ENCODE measurements at regions not wholly inside any gene's neighbourhood (a gene's known extent, or its start where the extent isn't known, plus 50 kb on each side); places are given as distances from the start of the nearest gene placed in this dataset.

- no peak for DNase-seq (ENCODE audit: extremely low read depth, low read depth)
Measured at GRCh38 chr12:92504594-92504981, 198.2 kb upstream of the PLEKHG7 start.

DNA sequence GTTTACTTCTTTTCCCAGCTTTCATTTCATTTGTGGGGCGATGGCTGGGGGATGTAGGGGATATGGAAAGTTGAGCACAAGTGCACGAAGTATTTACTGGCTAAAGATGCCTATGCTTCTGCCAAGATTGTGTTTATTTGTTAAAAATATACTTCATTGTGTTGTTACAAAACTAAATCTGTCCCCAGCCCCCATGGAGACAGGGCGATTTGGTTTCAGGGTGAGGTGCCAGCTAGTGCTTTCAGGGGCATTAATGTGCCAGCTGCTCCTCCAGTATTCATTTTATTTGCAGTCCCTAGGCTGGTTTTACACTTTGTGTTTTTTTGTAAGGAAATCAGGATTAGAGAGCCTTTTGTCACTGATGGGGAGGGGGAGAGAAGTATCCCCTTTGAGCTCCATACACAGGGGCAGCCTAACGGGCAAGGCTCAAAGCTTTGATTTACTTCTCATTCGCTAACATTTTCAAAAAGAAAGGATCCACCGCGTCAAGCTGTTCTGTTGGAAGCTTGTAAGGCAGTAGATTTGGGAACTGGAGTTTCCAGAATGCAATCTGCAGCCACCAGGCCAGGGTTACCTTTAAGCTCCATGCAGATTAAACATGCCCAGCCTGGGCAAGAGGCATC, 198.7 kb upstream of the PLEKHG7 start:
- DNase-seq (ENCODE audit: extremely low read depth, low read depth): no peak

DNA sequence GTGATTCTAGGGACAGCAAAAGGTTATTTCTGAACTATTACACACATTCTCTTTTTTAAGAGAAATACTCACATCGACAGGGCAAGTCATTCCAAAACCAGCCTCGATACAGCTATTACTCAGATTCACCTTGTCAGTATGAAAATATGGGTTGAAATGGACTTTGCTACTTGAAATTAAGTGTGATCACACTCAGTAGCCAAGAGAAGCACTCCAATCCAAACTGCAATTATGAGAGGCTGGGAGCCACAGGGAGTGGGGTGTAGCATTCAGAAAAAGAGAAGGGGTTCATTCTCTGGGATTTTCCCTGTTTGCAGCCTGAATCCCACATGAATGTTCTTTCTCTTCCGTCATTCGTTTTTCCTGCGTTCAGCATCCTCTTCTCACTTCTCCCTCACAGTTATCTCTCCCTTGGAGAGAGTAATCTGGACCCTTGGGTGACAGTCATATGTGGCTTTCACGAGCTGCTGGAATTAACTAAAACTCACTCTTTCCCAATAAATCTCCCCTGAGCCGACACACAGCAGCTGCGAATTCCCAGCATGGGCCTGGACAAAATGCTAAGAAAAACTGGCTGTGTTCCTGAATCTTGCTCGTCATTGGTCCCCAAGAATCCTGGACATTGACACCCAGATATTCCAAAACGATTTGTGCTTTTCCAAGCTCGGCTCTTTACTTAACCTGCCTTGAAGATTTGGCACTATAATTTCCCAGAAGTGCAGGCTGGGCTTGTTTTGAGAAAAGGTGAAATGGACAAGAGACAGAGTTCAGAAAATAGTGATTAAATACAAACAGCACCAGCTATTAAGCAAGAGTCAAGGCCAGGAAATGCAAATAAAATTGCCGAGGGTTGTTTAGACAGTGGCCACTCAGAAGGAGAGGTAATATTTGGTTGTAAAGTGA, 199.5 kb upstream of the PLEKHG7 start:
- no peak for DNase-seq (ENCODE audit: extremely low read depth, low read depth)

GRCh38 chr12:92502417-92503028, 200.3 kb upstream of the PLEKHG7 start:
- no peak for DNase-seq (ENCODE audit: extremely low read depth, low read depth)

DNA sequence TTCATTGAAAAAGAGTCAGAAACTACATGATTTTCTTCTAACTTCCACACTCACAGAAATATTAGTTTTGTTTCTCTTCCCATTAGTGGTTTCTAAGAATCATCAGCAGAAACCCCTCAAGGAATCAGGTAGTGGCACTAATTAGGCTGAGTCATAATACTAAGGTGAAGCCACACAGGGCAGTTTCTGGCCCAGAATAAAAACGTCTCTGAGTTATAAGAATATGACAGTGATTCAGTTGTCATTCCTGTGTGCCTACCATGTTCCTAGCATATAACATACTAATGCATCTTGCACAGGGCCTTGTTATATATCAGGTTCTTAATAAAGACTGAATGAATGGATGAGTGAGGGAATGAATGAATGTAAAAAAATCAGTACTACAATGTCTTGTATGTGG, 206.0 kb upstream of the PLEKHG7 start:
- DNase-seq (ENCODE audit: extremely low read depth, low read depth): no peak

GRCh38 chr12:92495108-92495507, 207.7 kb upstream of the PLEKHG7 start:
- DNase-seq (ENCODE audit: extremely low read depth, low read depth): no peak

DNA sequence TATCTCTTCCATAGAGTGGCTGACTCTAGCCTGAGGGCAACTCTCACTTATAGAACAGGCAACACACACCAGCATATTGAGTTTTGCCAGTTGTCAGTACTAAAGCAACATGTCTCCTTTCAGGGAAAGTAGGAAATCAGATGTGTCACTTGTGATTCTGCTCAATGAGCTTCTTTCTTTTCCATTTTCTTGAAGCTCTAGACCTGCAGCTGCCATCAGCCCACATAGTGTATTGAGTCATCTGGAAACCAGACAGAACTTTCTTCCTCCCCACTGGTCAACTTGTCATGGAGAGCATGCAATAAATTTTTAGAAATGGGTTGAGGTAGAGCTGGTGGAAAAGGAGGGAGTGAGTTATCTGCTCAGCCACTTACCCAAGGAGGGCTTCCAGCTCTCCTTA, 209.0 kb upstream of the PLEKHG7 start:
- DNase-seq (ENCODE audit: extremely low read depth, low read depth): no peak

DNA sequence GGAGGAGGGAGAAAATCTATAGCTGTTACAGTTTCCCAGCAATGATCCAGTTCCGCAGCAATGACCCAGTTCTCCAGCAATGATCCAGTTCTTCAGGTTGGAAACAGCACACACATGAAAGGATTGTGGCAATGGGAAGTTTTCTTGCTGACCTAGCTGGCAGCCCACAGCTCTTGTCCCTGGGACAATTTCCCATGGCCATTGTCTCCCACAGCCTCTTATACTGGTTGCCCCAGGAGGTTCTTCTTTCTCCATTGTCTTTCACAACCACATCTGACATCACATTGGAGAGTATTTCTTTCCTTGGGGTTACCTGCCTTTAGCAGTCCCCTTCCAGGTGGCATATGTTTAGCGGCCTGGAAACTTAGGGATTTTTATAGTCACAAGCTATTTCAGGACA, 209.8 kb upstream of the PLEKHG7 start:
- DNase-seq (ENCODE audit: extremely low read depth, low read depth): no peak

DNA sequence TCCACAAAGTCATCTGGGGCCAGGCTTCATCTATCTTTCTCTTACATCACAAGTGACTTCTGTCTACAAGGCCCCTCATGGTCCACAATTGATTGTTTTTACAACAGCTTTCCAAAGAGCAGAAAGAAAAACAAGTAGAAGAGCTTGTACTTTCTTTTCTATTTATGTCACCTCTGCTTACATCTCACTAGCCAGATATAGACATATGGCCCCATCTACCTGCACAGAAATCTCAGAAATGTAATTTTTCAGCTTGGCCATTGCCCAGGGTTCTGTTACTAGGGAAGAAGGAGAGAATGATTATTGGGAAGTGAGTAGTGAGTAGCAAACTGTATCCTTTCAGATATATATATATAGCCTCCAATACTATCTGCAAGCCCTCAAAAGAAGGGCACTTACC, 210.5 kb upstream of the PLEKHG7 start:
- DNase-seq (ENCODE audit: extremely low read depth, low read depth): no peak

- DNase-seq (ENCODE audit: extremely low read depth, low read depth): no peak
Measured at GRCh38 chr12:92489781-92490180, 213.0 kb upstream of the PLEKHG7 start.

DNA sequence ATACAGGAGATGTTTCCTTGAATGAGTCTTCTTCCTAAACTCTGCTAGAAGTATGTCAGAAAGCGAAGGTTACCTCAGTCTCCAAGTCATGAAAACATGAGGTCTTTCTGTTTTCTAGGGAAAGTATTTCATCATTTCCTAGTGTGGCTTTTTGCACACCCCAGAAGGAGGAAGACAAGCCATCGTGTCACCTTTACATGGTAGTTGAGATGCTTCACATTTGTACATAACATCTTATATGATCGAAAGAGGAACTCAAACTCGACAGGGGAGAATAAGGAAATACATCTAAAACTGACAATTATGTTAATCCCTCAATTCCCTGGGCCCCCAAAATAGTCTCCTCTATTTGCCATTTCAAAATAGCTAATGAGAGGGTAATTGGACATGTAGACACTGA, 214.1 kb upstream of the PLEKHG7 start:
- DNase-seq (ENCODE audit: extremely low read depth, low read depth): no peak

- DNase-seq (ENCODE audit: extremely low read depth, low read depth): no peak
Measured at GRCh38 chr12:92487138-92487485, 215.7 kb upstream of the PLEKHG7 start.

- DNase-seq (ENCODE audit: extremely low read depth, low read depth): no peak
Measured at GRCh38 chr12:92486443-92487137, 216.2 kb upstream of the PLEKHG7 start.

DNA sequence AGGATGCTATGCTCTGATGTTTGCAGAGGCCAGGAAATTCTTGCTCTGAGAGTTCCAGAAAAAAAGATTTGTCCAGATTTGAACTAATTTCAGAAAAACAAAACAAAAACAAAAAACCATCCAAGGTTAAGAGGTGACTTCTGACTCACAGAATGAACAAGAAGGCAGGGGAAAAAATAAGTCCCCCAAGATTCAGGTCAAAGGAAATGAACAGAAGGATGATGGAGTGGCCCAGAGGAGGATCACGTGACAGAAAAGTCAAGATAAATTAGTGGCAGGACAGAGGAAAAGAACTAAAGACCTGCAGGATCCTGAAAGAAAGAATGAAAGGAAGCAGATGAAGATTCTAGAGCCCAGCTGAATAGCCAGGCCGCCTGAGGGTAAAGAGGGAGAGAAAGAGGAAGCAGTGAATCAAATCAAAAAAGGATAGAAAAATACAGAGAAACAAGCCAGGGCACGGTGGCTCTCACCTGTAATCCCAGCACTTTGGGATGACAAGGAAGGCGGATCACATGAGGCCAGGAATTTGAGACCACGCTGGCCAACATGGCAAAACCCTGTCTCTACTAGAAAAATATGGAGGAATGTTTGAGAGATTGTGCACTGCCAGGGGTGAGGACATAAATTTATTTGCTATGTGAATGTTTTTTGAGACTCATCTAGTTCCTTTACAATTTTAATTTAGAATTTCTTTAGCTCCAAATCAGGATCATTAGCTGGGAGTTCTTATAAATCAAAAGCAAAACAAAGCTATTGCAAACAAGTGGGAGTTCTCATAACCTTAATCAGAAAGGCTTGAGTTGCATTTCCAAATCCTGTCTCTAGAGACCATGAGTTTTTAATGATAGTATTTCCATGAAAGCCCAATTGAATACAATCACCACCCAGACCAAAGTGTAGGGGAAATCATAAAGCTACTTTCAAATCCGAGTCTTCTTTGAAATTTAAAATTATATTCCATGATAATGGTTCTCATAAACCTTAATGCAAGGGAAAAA, 217.1 kb upstream of the PLEKHG7 start:
- DNase-seq (ENCODE audit: extremely low read depth, low read depth): no peak

GRCh38 chr12:92482599-92482998, 220.2 kb upstream of the PLEKHG7 start:
- DNase-seq (ENCODE audit: extremely low read depth, low read depth): no peak

GRCh38 chr12:92481066-92481465, 221.7 kb upstream of the PLEKHG7 start:
- no peak for DNase-seq (ENCODE audit: extremely low read depth, low read depth)

GRCh38 chr12:92478692-92479091, 224.1 kb upstream of the PLEKHG7 start:
- no peak for DNase-seq (ENCODE audit: extremely low read depth, low read depth)

GRCh38 chr12:92476844-92477243, 225.9 kb upstream of the PLEKHG7 start:
- DNase-seq (ENCODE audit: extremely low read depth, low read depth): no peak

GRCh38 chr12:92473564-92473963, 229.2 kb upstream of the PLEKHG7 start:
- no peak for DNase-seq (ENCODE audit: extremely low read depth, low read depth)

DNA sequence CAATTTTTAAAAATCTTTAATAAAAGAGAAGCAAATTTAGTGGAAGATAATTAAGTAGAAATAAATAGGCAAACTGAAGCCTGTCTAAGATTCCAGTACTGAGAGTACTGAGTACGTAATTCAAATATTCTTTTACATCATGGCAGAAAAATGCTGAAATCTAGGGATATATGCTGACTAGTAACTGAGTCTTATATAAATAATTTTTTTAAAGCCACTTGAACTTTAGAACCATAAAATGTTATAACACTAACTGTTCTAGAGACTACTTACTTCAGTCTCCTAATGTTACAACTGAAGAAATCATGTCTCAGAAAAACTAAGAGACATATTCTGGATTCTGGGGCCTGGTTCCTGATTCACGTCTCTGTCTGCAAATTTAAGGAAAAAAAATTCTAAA, 230.6 kb upstream of the PLEKHG7 start:
- DNase-seq (ENCODE audit: extremely low read depth, low read depth): no peak

Data from NCI-H460 (cell line).